GM21526 (cell line): ENCODE measurements at regions not wholly inside any gene's neighbourhood (a gene's known extent, or its start where the extent isn't known, plus 50 kb on each side); places are given as distances from the start of the nearest gene placed in this dataset.

Experiments used
- ATAC-seq: cut with Tn5 transposase; IDR thresholded peaks from one replicate; pipeline ENCODE4 v1.9.1; 2021; ENCODE audit warnings: moderate library complexity; ENCODE audit not compliant: unreplicated experiment, low FRiP score

DNA sequence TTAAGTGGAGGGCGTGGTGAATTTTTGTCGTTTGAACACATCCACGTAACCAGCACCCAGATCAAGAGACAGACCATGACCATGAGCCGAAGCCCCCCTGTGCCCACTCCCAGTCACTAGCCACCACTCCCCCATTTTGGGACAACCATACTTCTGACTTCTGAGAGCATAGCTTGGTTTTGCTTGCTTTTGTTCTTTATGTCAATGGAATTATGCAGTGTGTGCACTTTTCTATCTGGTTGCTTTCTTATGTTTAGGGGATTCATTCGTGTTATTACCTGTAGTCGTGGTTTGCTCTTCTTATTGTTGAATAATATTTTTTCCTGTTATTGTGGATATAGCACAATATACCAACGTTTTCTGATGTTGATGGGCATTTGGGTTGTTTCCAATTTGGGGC lies 141.7 kb downstream of the GLI2 start:
- no peak for ATAC-seq

GRCh38 chr2:120878970-120879369 lies 143.3 kb downstream of the GLI2 start:
- no peak for ATAC-seq

DNA sequence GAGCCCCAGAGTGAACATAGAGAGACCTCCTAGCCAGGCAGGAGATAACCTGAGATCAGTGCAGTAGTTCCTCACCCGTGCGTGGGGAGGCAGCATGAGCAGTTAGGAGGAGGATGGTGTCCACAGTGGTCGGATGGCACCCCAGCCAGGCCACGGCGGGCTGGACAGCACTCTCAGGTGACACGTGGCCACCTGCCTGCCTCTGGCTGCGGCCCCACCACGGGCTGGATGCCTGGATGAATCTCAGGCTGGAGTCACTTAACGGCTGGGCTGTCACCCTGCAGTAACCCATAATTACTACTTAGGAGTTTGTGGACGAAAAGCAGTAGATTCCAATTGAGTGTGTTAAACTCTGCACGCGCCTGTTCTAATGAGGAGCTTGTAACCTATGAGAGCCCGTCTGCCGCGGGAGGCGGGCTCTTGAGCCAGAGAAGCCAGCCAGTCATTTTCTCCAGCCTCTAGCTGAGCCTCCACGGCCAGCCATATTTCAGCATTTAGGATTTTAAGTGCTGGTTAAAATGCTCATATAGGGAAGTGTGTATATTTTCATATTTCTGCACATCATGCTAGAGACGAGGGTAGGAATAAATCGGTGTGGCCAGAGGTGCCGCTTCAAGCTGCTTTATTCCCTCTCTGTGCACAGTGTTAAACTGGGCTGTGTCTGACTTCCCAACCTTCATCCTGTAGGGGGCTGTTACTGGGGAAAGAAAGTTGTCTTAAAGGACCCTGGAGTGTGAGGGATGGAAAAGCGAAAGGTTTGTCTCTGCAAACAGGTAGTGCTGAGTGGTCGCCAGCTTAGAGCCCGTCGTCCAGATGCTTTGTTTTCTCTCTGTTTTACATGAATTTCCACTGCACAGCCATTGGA lies 144.0 kb downstream of the GLI2 start:
- ATAC-seq: no peak

GRCh38 chr2:120880381-120880780 lies 144.7 kb downstream of the GLI2 start:
- no peak for ATAC-seq

- ATAC-seq: no peak
Observed at GRCh38 chr2:120881981-120882788, 146.5 kb downstream of the GLI2 start.

DNA sequence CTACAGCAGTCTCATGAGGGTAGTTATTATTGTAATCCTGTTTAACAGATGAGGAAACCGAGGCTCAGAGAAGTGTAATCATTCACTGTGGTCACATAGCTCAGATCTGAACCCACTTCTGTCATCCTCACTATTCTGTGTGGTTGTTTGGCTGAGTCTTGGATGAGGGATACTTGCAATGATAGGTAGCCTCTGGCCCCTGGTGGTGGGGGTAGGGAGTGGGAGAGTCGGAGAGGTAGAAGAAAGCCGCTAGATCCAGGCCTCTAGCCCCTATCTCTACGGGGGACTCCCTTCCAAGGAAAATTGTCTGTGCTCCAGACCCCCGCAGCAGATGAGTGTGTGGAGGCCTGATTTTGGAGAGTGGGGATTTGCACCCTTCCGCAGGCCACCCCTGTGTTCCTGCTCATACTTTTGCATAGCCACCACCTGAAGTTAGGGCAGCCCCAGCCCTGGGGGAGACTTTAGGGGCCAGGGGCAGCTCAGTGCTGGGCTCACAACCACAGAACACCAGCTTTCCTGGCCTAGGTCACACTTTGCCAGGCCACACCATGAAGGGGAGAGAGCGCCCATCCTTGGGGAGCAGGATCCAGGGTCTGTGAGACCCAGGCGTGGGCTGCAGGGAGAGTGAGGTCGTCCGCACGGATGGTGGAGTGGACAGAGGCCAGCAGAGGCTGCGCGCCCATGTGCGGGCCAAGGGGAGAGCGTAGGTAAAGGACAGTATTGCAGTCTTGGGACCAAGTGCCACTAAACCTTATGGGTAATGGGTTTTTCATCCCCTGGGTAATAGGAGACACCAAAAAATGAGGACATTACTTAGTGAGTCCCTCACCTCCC lies 148.2 kb downstream of the GLI2 start:
- ATAC-seq: no peak

- ATAC-seq: no peak
Observed at GRCh38 chr2:120884472-120885290, 149.0 kb downstream of the GLI2 start.

DNA sequence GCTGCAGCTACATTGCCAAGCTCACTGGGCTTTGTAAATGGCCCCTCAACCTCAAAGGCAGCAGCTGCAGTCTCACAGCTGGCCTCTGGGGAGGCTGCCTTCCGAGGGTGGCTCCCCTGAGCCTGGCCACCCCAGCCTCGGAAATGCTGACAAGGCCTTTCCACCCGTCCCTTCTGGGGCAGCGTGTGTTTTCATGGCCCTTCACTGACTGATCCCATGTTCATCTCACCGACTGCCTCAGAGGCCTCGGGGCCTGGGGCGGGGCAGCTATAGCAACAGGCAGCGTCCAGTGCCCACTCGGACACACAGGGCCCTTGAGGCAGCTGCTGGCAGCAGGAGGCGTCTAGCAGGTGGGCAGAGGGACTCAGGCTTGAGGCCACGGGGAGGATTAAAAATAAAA lies 149.7 kb downstream of the GLI2 start:
- no peak for ATAC-seq

DNA sequence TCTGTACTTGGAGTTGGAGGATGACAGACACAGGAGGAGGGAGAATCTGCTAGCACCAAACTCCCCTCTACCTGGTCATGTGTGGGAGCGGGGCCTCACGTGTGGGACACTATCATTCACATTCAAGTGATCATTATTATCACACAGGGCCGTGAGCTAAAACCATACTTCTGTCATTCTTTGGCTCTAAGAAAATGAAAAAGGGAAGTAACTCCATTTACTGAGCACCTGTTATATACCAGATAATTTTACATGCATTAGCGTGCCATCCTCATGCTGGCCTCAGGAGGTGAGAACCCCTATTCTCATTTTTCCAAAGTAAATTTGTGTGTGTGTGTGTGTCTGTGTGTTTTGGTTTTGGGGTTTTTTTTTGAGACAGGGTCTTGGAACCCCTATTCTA lies 150.1 kb downstream of the GLI2 start:
- ATAC-seq: no peak

DNA sequence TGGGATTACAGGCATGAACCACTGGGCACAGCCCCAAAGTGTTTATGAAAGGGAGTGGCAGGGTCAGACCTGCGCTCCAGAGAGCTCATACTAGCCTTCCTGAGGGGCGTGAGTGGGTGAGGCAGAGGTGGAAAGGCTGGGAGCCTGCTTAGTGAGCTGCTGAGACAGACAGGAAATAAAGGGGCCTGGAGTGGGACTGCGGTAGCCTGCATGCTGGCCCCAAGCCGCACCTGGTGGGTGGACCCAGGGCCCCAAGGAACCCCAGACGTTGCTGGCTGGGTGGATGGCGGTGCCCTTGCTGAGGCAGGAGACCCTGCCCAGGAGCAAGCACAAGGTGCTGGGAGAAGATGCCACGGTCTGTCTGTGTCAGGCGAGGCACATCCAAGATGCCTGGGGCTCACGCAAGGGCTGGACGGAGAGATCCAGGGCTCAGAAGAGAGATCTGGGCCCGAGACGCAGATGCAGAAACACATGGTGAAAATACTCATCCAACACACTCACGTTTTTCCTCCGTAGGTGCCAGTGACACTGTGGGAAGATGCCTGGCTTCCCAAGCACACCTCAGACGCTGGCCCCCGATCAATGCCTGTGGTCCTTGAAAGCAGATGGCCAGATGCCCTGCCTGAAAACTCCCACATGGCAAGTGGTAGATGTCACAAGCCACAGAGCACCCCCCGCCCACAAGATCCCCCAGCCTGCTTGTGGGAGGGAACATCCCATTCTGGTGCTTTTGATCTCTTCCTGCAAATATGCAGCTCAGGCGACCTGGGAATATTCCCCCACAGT lies 151.1 kb downstream of the GLI2 start:
- no peak for ATAC-seq

GRCh38 chr2:120887320-120887697 lies 151.6 kb downstream of the GLI2 start:
- ATAC-seq: no peak

DNA sequence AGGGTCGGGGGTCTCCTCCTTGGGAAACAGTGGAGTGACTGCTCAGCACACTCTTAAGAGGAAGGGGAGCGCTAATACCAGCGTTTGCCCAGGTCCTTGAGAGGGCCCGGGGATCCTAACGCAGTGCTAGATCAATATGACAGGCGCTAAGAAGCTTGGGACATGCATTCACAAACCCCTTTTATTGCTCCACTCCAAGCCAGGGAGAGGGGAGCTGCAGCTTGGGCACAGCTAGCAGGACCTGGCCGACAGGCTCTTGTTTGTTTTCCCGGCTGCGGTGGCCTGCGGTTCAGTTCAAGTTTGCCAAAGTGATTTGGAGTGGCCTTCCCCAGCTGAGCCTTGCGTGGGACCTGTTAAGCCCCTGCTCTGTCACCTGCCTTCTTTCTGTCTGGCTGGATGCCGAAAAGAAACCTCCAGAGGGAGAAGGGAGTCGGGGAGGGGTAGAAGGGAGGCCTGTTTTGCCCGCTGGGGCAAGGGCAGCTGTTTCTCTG lies 152.1 kb downstream of the GLI2 start:
- ATAC-seq: no peak

DNA sequence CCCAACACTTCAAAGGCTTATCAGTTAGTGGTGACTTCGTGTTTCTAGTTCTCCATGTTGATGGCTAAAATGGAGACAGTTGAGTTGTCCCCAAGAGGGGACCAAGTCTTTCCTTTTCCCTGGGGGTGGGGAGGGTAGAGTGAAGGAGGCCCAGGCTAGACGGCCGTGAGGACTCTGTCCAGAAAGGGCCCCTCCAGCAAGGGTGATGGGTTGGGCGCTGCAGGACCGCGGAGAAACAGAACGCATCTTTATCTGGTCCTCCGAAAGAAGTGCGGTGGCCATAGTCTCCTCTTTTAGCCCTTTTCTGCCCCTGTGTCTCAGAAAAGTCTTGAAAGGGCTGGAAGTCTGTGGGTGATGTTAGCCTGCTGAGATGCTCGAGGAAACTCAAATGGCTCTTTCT lies 153.2 kb downstream of the GLI2 start:
- ATAC-seq: no peak

- ATAC-seq: no peak
Observed at GRCh38 chr2:120889936-120890335, 154.3 kb downstream of the GLI2 start.

DNA sequence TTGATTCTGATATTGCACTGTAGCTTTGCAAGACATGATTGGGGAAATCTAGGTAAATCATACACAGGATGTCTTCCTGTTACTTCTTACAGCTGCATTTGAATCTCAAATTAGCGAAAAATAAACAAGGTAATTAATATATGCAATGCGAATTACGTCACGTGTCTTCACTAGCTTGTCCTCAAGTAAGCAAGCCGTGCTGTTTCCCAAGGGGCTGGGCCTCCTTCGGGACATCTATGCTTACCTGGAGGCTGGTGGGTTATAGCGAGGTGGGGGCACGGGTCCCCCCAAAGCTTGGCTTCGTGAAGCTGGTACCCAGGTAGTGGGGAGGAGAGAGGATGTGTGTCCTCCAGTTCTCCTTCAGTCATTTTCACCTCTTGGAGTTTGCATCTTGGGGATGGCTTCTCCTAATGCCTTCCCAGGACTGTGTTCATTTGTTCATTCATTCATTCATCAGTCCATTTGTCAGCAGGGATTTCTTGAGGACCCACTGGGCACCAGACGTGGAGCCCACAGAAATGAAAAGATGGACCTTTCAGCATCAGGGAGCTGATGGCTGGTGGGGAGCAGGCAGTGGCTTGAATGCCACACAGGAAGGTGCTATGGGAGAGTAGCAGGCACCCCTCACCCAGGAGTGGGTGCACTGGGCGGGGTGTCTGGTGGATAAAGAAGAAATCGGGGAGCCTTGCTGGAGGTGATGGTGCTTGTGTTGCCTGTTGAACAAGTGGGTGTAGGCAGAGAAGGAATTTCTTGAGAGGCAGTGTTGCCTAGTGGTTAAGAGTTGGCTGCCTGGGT lies 155.1 kb downstream of the GLI2 start:
- no peak for ATAC-seq

DNA sequence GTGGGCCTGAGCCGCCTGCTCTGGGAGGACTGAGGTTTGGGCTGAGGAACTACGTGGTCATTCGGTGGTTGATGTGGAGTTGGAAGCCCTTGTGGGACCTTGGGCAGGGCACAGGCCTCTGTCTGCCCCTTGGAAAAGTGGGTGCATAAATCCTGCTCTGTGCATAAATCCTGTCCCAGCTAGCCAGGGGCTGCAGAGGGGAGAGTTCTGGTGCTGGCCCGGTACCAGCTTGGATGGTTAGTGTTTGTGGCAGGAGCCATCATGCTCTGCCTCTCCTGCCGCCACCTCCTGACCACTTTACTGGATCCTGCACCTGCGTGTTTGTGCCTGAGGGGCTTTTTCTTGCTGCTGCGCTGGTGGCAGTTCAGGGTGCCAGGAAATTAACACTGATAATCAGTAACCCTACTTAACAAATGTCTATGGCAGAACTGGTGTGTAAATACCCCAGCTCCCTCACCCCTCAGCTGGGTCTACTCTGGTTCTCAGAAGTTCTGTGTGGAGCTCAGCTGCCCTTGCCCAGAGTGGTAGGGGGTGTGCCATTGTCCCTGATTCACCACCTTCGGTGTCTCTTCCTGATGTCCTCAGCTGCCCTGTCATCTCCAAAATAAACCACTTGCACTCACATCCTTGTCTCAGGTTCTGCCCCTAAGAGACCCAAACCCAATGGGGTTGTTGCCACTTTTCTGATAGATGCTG lies 156.8 kb downstream of the GLI2 start:
- ATAC-seq: no peak

GRCh38 chr2:120892967-120893667 lies 157.4 kb downstream of the GLI2 start:
- ATAC-seq: no peak
